ENCODE measurements at regions not wholly inside any gene's neighbourhood (a gene's known extent, or its start where the extent isn't known, plus 50 kb on each side); places are given as distances from the start of the nearest gene placed in this dataset.

- DNase-seq = no peak
- Histone ChIP-seq H3K27me3 (ENCODE audit: low read depth) (no peaks in the 10 kb centered on the region), H3K27ac (replicated peaks) (no peak overlapping the region), H3K9me3 (replicated peaks) (peaks cover 84% of the 10 kb centered on the region), H3K4me1 (no peaks in the 10 kb centered on the region), H3K36me3 (no peaks in the 10 kb centered on the region), H3K4me3 (no peak overlapping the region)
- intact Hi-C loops (cut with micrococcal nuclease) = no loop called here
- TF ChIP-seq CTCF (IDR thresholded peaks at IDR 0.05; ENCODE audit: borderline replicate concordance) = no peak
Observed at GRCh38 chr6:9851006-9851405, 563.9 kb downstream of the TFAP2A start.

GRCh38 chr6:9848094-9848493 is 566.8 kb downstream of the TFAP2A start:
- H3K4me3 ChIP-seq = no peak overlapping the region
- H3K27me3 ChIP-seq (ENCODE audit: low read depth) = no peaks in the 10 kb centered on the region
- H3K9me3 ChIP-seq (replicated peaks) = peaks cover 72% of the 10 kb centered on the region
- TF ChIP-seq CTCF (IDR thresholded peaks at IDR 0.05; ENCODE audit: borderline replicate concordance) = no peak
- no peak overlapping the region for H3K27ac ChIP-seq (replicated peaks)
- no peaks in the 10 kb centered on the region for H3K4me1 ChIP-seq
- no peaks in the 10 kb centered on the region for H3K36me3 ChIP-seq
- no peak for DNase-seq
- intact Hi-C loops (cut with micrococcal nuclease) = no loop called here

- Histone ChIP-seq H3K36me3 (no peaks in the 10 kb centered on the region), H3K9me3 (replicated peaks) (peaks cover 25% of the 10 kb centered on the region), H3K27me3 (ENCODE audit: low read depth) (no peaks in the 10 kb centered on the region), H3K4me1 (no peaks in the 10 kb centered on the region), H3K27ac (replicated peaks) (no peak overlapping the region), H3K4me3 (no peak overlapping the region)
- intact Hi-C loops (cut with micrococcal nuclease) = no loop called here
- no peak for TF ChIP-seq CTCF (IDR thresholded peaks at IDR 0.05; ENCODE audit: borderline replicate concordance)
- no peak for DNase-seq
Observed at GRCh38 chr6:9841886-9842725, 572.8 kb downstream of the TFAP2A start.

- Histone ChIP-seq H3K27me3 (ENCODE audit: low read depth) (no peaks in the 10 kb centered on the region), H3K4me3 (no peak overlapping the region), H3K27ac (replicated peaks) (no peak overlapping the region), H3K9me3 (replicated peaks) (peaks cover 4% of the 10 kb centered on the region), H3K4me1 (no peaks in the 10 kb centered on the region), H3K36me3 (no peaks in the 10 kb centered on the region)
- intact Hi-C loops (cut with micrococcal nuclease) = no loop called here
- TF ChIP-seq CTCF (IDR thresholded peaks at IDR 0.05; ENCODE audit: borderline replicate concordance) = no peak
- DNase-seq = no peak
Observed at GRCh38 chr6:9834233-9834632, 580.6 kb downstream of the TFAP2A start.

- Histone ChIP-seq H3K27ac (replicated peaks) (no peak overlapping the region), H3K27me3 (ENCODE audit: low read depth) (no peaks in the 10 kb centered on the region), H3K4me1 (no peaks in the 10 kb centered on the region), H3K36me3 (no peaks in the 10 kb centered on the region), H3K9me3 (replicated peaks) (peaks cover 4% of the 10 kb centered on the region), H3K4me3 (no peak overlapping the region)
- TF ChIP-seq CTCF (IDR thresholded peaks at IDR 0.05; ENCODE audit: borderline replicate concordance) = no peak
- no peak for DNase-seq
- intact Hi-C loops (cut with micrococcal nuclease) = no loop called here
Observed at GRCh38 chr6:9831783-9832182, 583.1 kb downstream of the TFAP2A start.

All from left ventricle myocardium inferior (tissue), 1 donor.